ENCODE measurements at regions not wholly inside any gene's neighbourhood (a gene's known extent, or its start where the extent isn't known, plus 50 kb on each side); places are given as distances from the start of the nearest gene placed in this dataset.
"Not testable (repeated sequence)": the region's sequence is repeated elsewhere in the genome, so short reads cannot be mapped to it uniquely, and the experiment has no call there.

DNA sequence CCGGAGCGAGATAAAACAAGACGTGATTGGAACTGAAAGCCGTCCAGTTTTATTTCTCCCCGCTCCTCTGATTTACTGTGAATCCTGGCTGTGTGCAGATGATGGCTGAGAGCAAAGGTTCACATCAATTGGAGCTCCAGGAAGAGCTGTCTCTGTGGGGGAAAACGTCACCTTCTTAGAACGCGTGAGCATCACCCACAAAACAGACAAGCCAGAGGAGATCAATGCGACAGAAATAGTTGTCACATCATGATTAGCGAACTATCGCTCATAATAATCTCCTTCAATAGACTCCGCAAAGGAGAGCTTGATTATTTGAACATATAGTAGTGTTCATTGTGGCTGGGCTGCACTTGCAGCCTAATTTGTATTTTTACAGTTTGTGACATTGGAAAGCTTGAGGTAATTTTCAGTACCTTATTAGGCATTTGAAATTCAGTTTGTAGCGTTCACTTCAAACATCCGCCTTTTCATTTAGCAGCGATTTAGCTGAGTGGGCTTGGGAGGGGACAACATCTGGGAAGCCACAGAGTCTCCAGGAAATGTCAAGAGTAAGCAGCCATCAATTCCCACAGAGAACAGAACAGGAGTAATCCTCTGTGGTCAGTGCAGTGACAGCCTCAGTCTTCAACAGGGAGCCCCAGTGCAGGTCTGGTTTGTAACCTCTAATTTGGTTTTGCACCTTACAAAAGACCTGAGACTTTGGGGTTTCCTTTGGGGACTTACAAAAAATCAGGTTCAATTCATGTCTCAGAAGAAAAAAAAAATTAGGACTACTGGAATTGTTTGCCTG is 276.8 kb upstream of the PFKP start:
- no peak for DNase-seq (ENCODE audit: low spot score)

DNA sequence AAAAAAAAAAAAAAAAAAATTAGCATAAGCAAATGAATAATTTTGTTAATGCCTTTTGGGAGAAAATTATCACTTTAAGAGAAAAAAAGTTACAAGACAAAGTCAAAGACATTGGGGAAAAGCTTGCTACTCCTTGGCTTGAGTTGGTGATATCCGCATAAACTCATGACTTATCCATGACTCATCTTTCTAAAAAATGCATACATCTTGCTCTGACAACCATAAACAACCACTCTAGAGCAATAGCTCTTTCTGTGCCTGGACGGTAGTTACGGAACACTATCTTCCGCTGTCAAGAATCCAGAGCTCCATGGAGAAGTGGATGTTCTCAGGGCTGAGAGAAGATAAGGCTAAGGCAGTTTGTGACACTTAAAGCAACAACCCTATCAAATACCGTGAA is 281.1 kb upstream of the PFKP start:
- DNase-seq (ENCODE audit: low spot score), result no peak

DNA sequence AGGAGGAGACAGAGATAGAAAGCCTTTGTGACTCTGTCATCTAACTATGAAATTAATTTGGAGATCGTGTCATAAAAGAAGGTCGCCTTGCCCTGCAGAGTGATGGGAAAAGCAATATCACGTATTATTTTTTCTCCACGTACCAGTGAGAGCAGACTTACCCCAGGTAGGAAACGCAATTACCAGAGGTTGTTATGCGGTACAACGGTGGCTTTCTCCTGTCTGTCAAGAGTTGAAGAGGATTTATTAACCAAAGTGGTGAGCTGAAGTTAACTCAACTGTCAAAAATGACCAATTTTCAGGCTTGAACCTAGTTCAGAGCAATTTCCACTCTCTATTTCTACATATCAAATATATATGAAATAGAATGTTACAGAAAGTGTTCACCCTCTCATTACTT is 282.6 kb upstream of the PFKP start:
- DNase-seq (ENCODE audit: low spot score), result no peak

GRCh38 chr10:2782950-2783349 is 284.4 kb upstream of the PFKP start:
- no peak for DNase-seq (ENCODE audit: low spot score)

GRCh38 chr10:2782265-2782664 is 285.1 kb upstream of the PFKP start:
- DNase-seq (ENCODE audit: low spot score), result no peak

- DNase-seq (ENCODE audit: low spot score), result no peak
Observed at GRCh38 chr10:2777666-2778355, 289.5 kb upstream of the PFKP start.

DNA sequence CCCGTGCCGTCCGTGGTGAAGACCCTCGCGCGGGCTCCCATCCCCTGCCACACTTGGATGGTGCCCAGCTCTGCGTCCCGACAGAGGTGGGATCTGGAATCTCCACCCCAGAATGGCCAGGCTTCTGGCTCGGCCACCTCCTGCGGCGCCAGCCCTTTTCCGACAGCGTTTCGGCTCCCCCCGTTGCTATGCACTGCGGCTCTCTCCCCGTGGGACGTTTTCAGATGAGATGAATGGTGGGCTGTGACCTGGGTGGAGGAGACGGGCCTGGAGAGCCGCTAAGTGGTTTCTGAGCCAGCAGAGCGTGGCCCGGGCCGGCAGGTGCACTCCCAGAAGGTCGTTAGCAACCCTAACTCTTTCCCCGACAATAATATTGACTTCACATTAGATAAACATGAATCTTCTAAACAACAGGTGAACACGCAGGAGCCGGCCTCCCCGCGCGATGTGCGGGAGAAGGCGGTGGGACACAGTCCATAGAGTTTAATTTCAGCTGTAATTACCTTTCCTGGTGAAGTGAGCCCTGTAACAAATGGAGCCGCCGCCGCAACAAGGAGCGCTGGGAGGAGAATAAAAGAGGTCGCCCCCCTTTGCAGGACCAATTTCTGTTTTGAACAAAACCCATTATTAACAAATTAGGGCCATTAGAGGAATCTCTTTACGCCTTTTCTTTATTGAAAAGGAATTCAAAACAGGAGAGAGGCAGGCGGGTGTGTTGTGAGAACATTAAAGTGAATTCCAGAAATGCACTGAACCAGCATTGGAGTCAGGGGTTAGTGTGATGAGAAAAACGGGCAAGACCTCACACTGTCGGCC is 294.3 kb upstream of the PFKP start:
- DNase-seq (ENCODE audit: low spot score), result no peak

DNA sequence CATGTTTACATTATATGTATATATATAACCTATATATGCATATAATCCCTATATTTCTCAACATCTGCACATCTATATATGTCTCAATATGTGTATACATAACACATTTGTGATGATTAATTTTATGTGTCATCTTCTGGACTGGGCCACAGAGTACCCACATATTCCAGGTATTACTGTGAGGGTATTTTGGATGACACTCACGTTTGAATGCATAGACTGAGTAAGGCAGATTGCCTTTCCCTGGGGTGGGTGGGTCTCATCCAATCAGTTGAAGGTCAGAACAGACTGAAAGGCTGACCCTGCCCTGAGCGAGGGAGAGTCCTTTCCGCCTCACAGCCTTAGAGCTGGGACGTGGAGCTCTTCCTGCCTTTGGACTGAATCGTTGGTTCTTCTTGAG is 295.2 kb upstream of the PFKP start:
- DNase-seq (ENCODE audit: low spot score), result no peak

- DNase-seq (ENCODE audit: low spot score), result not testable (repeated sequence)
Observed at GRCh38 chr10:2767293-2767692, 300.1 kb upstream of the PFKP start.

- no peak for DNase-seq (ENCODE audit: low spot score)
Observed at GRCh38 chr10:2761971-2762370, 305.4 kb upstream of the PFKP start.

DNA sequence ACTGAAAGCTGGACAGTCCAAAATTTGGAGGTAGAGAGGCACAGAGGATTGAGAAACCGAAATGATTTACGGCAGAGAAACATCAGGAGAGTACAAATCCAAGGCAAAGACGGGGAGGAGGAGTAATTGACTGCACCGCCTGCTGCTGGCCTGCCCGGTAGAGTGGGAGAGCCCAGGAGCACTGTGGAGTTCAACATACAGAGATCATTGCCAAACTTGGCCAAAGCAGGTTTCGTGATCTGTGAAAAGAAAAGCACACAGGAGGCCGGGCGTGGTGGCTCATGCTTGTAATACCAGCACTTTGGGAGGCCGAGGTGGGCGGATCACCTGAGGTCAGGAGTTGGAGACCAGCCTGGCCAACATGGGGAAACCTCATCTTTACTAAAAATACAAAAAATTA is 306.0 kb upstream of the PFKP start:
- DNase-seq (ENCODE audit: low spot score), result no peak

- DNase-seq (ENCODE audit: low spot score), result no peak
Observed at GRCh38 chr10:2760736-2761135, 306.6 kb upstream of the PFKP start.

DNA sequence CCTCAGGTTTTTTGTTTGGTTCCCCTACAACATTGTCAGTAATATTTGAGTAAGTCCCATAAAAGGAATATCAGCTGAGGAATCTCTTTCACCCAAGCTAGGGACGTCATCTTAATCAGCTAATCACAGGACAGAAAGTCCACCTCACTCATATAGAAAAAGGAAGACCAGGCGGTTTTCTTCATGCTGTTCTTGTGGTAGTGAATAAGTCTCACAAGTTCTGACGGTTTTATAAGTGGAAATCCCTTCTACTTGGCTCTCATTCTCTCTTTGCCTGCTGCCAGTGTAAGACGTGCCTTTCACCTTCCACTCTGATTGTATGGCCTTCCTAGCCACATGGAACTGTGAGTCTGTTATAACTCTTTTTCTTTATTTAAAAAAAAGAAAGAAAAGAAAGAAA is 308.1 kb upstream of the PFKP start:
- no peak for DNase-seq (ENCODE audit: low spot score)

- no peak for DNase-seq (ENCODE audit: low spot score)
Observed at GRCh38 chr10:2754943-2755342, 312.4 kb upstream of the PFKP start.

GRCh38 chr10:2748287-2748686 is 319.1 kb upstream of the PFKP start:
- DNase-seq (ENCODE audit: low spot score), result no peak

DNA sequence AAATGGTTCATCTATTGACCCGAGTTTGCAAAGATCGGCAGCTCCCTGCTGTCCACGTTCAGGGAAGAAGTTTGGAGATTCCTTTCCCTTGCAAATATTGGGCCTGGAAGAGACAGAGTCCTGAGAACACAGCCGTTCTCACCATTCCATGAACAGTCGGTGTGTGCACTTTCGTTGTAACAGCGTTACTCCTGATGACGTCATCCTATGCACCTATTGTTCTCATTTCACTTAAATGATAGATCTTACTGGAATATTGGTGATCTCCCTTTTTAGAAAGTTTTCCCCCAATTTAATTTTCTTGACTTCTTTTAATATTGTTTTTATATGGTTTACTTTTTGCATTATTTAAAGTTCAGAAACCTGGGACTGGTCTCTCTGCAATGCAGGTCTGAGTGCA is 320.7 kb upstream of the PFKP start:
- no peak for DNase-seq (ENCODE audit: low spot score)

DNA sequence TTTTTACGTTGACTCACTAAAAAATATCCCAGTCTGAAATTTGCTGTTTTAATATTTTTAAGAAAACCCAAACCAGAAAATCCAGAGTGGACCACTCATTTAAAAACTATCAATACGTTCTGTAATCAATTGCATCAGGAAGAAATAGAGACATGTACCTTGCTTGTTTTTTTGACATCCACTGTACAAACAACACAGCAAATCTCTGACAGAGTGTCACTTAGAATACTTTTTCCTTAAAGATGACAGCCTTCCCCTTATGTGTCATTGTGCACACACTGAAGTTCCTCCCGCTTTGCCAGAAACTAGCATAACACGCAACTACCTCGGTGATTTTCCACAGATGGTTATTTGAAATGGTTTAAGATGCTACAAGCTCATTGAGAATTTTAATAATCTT is 321.7 kb upstream of the PFKP start:
- DNase-seq (ENCODE audit: low spot score), result no peak

GRCh38 chr10:2744547-2745200 is 322.7 kb upstream of the PFKP start:
- no peak for DNase-seq (ENCODE audit: low spot score)

- no peak for DNase-seq (ENCODE audit: low spot score)
Observed at GRCh38 chr10:2734603-2735002, 332.7 kb upstream of the PFKP start.

DNA sequence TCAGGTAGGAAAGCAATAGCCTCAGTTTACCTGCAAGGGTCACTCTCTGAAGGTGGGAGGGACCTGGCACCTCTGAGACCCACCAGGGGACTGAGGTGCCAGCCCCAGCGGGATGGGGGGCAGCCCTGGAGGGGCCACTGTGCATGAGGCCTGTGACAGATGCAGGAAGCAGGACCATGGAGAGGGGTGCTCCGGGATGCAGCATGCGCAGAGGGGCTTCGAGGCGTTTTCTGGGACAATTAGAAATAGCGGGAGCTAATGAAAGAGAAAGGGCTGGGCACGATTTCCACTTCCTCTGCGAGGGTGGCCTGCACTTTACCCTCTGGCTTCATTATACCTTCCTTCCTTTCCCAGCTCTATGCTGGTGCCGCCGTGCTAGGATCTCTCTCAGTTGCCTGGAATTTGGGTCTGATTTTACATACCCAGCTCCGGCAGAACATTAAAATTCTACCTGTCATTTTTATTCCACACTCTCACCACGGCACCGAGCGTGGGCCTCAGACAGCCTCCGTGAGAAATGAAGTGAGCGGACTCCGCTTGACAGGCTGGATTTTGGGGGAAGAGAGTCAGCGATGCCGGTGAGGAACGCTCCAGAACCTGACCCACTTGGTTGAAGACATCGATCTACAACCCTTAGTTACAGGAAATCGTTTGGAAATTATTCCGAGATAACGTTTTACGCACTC is 333.9 kb upstream of the PFKP start:
- DNase-seq (ENCODE audit: low spot score), result no peak

DNA sequence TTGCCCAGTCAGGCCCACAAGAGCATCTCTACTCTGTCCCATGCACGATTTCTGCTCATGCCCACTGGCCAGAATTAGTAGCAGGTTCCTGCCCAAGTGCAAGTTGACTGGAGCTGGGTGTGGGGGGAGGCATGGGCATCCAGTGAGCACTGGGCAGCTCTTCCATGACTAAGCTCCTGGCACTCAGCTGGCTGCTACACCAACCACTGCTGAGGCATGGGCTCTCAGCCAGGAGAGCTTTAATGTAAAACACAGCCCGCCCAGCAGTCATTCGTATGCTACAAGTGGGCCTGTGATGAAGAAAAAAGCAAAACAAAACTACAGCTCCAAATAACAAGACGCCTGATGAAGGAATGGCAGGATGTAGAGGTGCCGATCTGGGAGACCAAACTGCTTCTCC is 335.4 kb upstream of the PFKP start:
- DNase-seq (ENCODE audit: low spot score), result no peak

DNA sequence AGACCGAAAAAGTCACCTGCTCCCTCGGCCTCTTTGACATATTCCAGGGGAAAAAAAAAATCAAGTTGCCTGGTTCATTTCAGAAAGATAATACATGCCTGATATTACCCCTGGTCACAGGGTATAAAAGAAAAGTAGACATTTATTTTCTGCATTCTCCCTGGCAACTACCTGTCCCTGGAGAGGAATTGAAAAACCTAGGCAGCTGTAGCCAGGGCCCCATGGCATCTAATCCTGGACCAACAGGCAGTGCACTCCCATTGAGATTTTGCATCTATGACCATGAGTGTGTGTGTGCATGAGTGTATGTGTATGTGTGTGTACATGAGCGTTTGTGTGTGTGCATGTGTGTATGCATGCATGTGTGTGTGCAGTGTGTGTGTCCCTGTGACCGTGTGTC is 338.2 kb upstream of the PFKP start:
- no peak for DNase-seq (ENCODE audit: low spot score)
